Kidney epithelial cell (primary cell): ENCODE measurements at regions not wholly inside any gene's neighbourhood (a gene's known extent, or its start where the extent isn't known, plus 50 kb on each side); places are given as distances from the start of the nearest gene placed in this dataset.

Source experiments
- DNase-seq: peaks from one replicate; pipeline ENCODE4 v3.0.0-alpha.2; 2010; ENCODE audit warnings: low read depth
- H3K27me3 ChIP-seq: 2 replicates; pipeline ENCODE4 v1.6.0; 2011; ENCODE audit warnings: low read length; ENCODE audit not compliant: control insufficient read depth, insufficient read depth
- H3K36me3 ChIP-seq: 2 replicates; pipeline ENCODE4 v1.5.1; 2011; ENCODE audit warnings: low read length; ENCODE audit not compliant: control insufficient read depth, insufficient read depth
- H3K4me3 ChIP-seq: 2 replicates; pipeline ENCODE4 v1.5.1; 2011; ENCODE audit warnings: low read depth, mild to moderate bottlenecking, control low read depth, low read length
- TF ChIP-seq, protein P1 (sequence below): IDR thresholded peaks from 2 replicates; pipeline ENCODE4 v1.5.1; 2011; ENCODE audit warnings: mild to moderate bottlenecking, moderate library complexity, low read length, control low read depth, inconsistent platforms; ENCODE audit not compliant: insufficient read depth, poor library complexity, severe bottlenecking

DNA sequence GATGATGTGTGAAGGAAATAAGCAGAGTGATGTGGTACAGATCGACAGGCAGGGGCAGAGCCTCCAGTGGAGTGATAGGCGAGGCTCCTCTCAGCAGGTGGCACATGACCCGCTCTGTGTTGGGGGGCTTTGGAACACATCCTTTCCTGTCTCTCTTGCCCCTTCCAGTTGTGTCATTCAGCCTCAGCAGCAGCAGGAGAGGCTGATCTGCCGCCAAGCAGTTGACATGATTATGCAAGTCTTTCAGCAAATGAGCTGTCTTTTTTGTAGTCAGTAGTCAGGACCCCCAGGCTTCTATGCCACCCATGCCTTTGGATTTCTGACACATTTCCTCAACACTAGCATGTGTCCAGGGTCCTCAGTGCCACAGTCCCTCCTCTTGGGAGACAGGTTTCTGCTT, 307.1 kb upstream of the C1orf174 start:
- Histone ChIP-seq H3K4me3 (no peak overlapping the region), H3K36me3 (no peaks in the 10 kb centered on the region), H3K27me3 (no peaks in the 10 kb centered on the region)
- no peak for DNase-seq
- TF ChIP-seq, protein P1, sequence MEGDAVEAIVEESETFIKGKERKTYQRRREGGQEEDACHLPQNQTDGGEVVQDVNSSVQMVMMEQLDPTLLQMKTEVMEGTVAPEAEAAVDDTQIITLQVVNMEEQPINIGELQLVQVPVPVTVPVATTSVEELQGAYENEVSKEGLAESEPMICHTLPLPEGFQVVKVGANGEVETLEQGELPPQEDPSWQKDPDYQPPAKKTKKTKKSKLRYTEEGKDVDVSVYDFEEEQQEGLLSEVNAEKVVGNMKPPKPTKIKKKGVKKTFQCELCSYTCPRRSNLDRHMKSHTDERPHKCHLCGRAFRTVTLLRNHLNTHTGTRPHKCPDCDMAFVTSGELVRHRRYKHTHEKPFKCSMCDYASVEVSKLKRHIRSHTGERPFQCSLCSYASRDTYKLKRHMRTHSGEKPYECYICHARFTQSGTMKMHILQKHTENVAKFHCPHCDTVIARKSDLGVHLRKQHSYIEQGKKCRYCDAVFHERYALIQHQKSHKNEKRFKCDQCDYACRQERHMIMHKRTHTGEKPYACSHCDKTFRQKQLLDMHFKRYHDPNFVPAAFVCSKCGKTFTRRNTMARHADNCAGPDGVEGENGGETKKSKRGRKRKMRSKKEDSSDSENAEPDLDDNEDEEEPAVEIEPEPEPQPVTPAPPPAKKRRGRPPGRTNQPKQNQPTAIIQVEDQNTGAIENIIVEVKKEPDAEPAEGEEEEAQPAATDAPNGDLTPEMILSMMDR, result no peak

DNA sequence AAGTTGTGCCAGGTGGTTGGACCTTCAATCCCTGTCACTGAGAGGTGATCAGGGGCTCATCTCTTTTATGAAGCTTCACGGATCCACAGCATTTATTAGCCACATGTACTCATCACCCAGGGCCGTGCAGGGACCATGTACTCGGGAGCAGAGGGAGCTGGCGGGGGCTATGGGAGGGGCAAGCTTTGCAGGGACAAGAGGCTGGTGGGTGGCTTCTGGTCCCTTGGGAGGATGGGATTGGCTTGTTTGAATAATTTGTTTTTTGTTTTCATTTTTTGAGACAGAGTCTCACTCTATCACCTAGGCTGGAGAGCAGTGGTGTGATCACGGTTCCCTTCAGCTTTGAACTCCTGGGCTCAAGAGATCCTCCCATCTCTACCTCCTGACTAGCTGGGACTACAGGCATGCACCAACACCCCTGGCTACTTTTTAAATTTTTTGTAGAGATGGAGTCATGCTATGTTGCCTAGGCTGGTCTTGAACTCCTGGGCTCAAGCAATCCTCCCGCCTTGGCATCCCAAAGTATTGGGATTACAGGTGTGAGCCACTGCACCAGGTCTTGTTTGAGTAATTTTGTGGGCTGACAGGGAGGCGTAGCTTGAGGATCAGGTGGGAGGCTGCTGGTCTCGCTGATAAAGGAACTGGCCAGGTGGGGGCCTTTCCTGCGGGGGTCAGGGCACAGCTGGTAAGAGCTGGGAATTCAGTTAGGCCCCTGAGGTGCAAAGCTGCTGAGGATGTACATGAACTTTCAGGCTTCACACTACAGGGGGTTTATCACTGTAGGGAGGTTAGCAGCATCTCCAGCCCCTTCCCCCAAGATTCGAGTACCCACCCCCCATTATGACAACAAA, 308.0 kb upstream of the C1orf174 start:
- Histone ChIP-seq H3K27me3 (no peaks in the 10 kb centered on the region), H3K36me3 (no peaks in the 10 kb centered on the region), H3K4me3 (no peak overlapping the region)
- DNase-seq, result no peak
- TF ChIP-seq, protein P1, result no peak

DNA sequence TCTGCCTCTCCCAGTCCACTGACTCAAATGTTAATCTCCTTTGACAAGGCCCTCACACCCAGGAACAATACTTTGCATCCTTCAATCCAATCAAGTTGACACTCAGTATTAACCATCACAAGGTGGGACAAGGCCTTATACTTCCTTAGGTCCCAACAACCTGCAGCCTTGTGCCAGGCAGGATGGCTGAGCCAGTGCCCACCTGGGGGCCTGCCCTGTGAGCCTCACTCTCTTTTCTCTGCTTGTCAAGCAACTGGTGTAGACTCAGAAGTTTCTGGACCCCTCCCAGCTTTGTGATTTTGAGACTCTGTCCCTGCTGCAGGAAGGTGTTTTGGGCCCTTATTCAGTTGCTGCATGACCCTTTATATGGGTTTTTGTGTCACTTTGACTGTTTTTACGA, 310.0 kb upstream of the C1orf174 start:
- Histone ChIP-seq H3K4me3 (no peak overlapping the region), H3K36me3 (no peaks in the 10 kb centered on the region), H3K27me3 (no peaks in the 10 kb centered on the region)
- DNase-seq, result no peak
- TF ChIP-seq, protein P1, result no peak

DNA sequence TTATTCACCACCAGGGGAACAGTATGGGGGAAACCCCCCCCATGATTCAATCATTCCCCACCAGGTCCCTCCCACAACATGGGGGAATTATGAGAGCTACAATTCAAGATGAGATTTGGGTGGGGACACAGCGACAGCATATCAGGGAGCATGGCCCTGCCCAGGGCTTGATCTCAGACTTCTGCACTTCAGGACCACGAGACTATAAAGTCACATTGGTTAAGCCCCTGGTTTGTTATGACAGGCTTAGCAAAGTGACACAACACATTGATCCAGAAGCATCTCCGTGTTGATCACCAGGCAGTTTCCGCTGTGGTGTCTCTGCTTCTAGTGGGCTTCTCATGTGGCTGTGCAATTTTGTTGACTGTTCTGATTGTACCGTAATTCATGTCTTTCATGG, 312.7 kb upstream of the C1orf174 start:
- Histone ChIP-seq H3K27me3 (no peaks in the 10 kb centered on the region), H3K36me3 (no peaks in the 10 kb centered on the region), H3K4me3 (no peak overlapping the region)
- TF ChIP-seq, protein P1, result no peak
- no peak for DNase-seq

DNA sequence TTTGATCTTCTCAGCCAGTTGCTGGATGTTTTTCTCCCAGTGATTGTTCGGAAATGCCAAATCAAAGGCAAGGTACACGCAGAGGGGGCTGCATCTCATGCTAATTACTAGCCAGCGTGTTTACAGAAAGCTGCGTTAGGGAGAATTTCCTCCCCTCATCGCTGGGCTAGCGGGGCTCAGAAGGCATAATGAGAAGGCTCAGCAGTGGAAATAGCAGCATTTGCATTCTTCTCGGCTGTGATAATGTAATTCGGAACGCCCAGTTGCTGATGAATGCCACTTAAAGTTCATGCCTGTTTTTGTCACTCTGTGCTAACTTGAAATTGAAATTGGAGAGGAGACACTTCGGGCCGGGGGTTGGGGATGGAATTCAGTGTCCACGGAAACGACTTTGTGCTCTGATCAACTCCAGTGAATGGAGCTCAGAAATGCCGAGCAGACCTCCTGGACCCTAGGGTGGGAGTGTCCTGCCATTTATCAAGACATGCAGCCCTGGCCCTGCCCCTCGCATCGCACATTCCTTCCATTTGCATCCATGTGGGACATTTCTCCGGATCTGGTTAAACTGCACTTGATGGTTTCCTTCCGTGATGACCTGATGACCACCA, 313.4 kb upstream of the C1orf174 start:
- no peaks in the 10 kb centered on the region for H3K27me3 ChIP-seq
- H3K4me3 ChIP-seq, result no peak overlapping the region
- DNase-seq, result no peak
- H3K36me3 ChIP-seq, result no peaks in the 10 kb centered on the region
- TF ChIP-seq, protein P1, result no peak
